GM23248 (cell line): ENCODE measurements at regions not wholly inside any gene's neighbourhood (a gene's known extent, or its start where the extent isn't known, plus 50 kb on each side); places are given as distances from the start of the nearest gene placed in this dataset.
A peak's percentile ranks its signal among the peaks of the same experiment; 100 is the strongest.
"Not testable (repeated sequence)": the region's sequence is repeated elsewhere in the genome, so short reads cannot be mapped to it uniquely, and the experiment has no call there.

ENCODE experiments used
- DNase-seq: peaks from one replicate; pipeline ENCODE4 v3.0.0-alpha.2; 2015
- H2AFZ ChIP-seq: fragments of 200-600 bp; sonication (generic); 2 replicates; pipeline ENCODE4 v1.6.1; 2016; ENCODE audit warnings: antibody characterized with exemption
- H3F3A ChIP-seq: fragments of 200-600 bp; sonication (generic); 2 replicates; pipeline ENCODE4 v1.6.1; 2016; ENCODE audit warnings: mild to moderate bottlenecking, antibody characterized with exemption, mixed run types; ENCODE audit not compliant: insufficient read depth
- H3K27ac ChIP-seq: fragments of 200-600 bp; sonication (generic); 2 replicates; pipeline ENCODE4 v1.5.1; 2016; ENCODE audit warnings: mild to moderate bottlenecking
- H3K27me3 ChIP-seq: fragments of 200-600 bp; sonication (generic); replicated peaks from 2 replicates; pipeline ENCODE4 v1.6.1; 2016; ENCODE audit warnings: mild to moderate bottlenecking; ENCODE audit not compliant: insufficient read depth
- H3K36me3 ChIP-seq: fragments of 200-600 bp; sonication (generic); 2 replicates; pipeline ENCODE4 v1.6.1; 2016; ENCODE audit warnings: low read depth, mild to moderate bottlenecking
- H3K4me1 ChIP-seq: fragments of 200-600 bp; sonication (generic); 2 replicates; pipeline ENCODE4 v1.6.1; 2016; ENCODE audit warnings: mild to moderate bottlenecking; ENCODE audit not compliant: insufficient read depth
- H3K4me2 ChIP-seq: fragments of 200-600 bp; sonication (generic); one replicate; pipeline ENCODE4 v1.6.1; 2016; ENCODE audit warnings: mild to moderate bottlenecking; ENCODE audit not compliant: unreplicated experiment
- H3K4me3 ChIP-seq: fragments of 200-600 bp; sonication (generic); 2 replicates; pipeline ENCODE4 v1.5.1; 2016; ENCODE audit warnings: mild to moderate bottlenecking
- H3K79me2 ChIP-seq: fragments of 200-600 bp; sonication (generic); 2 replicates; pipeline ENCODE4 v1.6.1; 2016; ENCODE audit warnings: mild to moderate bottlenecking; ENCODE audit not compliant: insufficient read depth
- H3K9ac ChIP-seq: fragments of 200-600 bp; sonication (generic); 2 replicates; pipeline ENCODE4 v1.6.1; 2016; ENCODE audit warnings: mild to moderate bottlenecking
- H3K9me2 ChIP-seq: fragments of 200-600 bp; sonication (generic); 2 replicates; pipeline ENCODE4 v1.6.1; 2016; ENCODE audit warnings: mixed run types, mild to moderate bottlenecking, moderate library complexity; ENCODE audit not compliant: insufficient read depth
- H3K9me3 ChIP-seq: fragments of 200-600 bp; sonication (generic); one replicate; pipeline ENCODE4 v1.6.1; 2017; ENCODE audit warnings: low read depth
- H4K20me1 ChIP-seq: fragments of 200-600 bp; sonication (generic); 2 replicates; pipeline ENCODE4 v1.6.0; 2016; ENCODE audit not compliant: insufficient read depth
- EZH2 ChIP-seq: fragments of 200-600 bp; sonication (generic); IDR thresholded peaks from 2 replicates; pipeline ENCODE4 v1.6.1; 2018; ENCODE audit warnings: antibody characterized with exemption, mild to moderate bottlenecking; ENCODE audit not compliant: insufficient read depth, poor library complexity, severe bottlenecking
- EZH2phosphoT487 ChIP-seq: fragments of 200-600 bp; sonication (generic); IDR thresholded peaks from 2 replicates; pipeline ENCODE4 v1.6.1; 2018; ENCODE audit warnings: antibody characterized with exemption, moderate library complexity, mild to moderate bottlenecking, low read depth; ENCODE audit not compliant: insufficient read depth
- WGBS, 2 experiments: methylation state at CpG; one replicate each; pipeline ENCODE4 v1.1.6; 2015 to 2017; ENCODE audit warnings: low lambda C conversion rate in 2 of 2, low coverage in 1 of 2; ENCODE audit errors: missing lambda C conversion rate in 2 of 2; 5-methylcytosine and 5-hydroxymethylcytosine counted together
- in situ Hi-C: fragments of 300-500 bp; cut with MboI; formaldehyde crosslinking; loops from 2 replicates; pipeline ENCODE4 v1.15.0; 2020

DNA sequence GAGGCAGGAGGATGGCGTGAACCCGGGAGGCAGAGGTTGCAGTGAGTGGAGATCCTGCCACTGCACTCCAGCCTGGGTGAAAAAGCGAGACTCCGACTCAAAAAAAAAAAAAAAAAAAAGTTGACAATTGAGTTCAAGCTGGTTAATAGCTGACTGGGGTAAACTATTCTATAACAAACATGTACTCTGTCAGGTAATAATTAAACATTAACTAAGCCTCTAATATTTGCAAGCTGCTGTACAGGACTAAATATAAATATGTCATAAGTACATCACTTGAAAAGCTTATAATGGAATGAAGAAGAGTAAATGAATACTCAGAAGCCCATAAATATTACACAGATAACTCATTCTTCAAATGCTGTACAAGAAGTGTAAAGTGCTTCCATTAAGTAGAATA is 190.4 kb upstream of the CRIM1 start:
- Histone ChIP-seq H3K36me3 (no peaks in the 10 kb centered on the region), H3K9ac (no peak overlapping the region), H3K4me1 (no peaks in the 10 kb centered on the region), H3K4me2 (no peak overlapping the region), H2AFZ (no peak overlapping the region), H3K27me3 (no peaks in the 10 kb centered on the region), H4K20me1 (no peaks in the 10 kb centered on the region), H3F3A (no peaks in the 10 kb centered on the region), H3K4me3 (no peak overlapping the region), H3K79me2 (no peaks in the 10 kb centered on the region), H3K9me3 (no peaks in the 10 kb centered on the region), H3K9me2 (peaks cover 3% of the 10 kb centered on the region; the same call in 1 of the 2 replicates), H3K27ac (no peak overlapping the region)
- in situ Hi-C loops = no loop called here
- no peak for TF ChIP-seq EZH2phosphoT487
- no peak for TF ChIP-seq EZH2
- no peak for DNase-seq
- 42 to 43% methylated on average over 4 of the region's 4 CpGs for WGBS, 2 experiments

DNA sequence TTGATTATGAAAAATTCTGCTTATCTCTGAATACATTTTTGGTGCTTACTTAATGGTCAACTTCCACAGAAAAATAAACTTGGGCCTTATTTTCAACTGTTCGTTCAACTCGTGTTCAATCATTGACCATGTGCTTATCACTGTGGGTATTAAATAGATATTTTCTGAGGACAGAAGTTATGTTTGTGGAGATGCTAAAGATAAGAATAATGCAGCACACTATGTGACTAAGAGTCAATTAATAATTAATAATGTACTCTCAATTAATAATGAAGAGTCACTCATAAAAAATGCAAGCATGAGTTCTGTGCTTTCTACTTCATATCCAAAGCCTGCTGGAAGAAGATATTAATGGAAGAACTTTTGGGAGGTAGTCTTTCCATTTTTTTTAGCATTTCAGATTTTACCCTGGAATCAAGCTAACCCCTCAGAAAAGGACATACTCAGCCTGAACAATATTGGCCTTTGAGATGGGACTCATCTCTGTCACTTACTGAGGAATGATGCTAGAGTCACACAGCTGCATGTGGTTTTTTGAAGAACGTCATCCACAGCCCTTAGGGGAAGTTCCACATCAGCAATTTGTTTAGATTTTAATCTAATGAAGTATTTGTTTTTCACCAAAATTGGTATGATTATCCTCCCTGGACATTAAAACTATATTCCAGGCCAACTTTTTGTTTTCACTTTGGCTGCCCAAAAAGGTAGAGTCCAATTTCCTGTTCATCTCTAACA is 191.9 kb upstream of the CRIM1 start:
- Histone ChIP-seq H3K4me1 (no peaks in the 10 kb centered on the region), H3K27me3 (no peaks in the 10 kb centered on the region), H3K36me3 (no peaks in the 10 kb centered on the region), H3K9me3 (no peaks in the 10 kb centered on the region), H4K20me1 (no peaks in the 10 kb centered on the region), H3K79me2 (no peaks in the 10 kb centered on the region), H3K9ac (no peak overlapping the region), H3F3A (no peaks in the 10 kb centered on the region), H2AFZ (no peak overlapping the region), H3K4me3 (no peak overlapping the region), H3K9me2 (peaks cover 6% of the 10 kb centered on the region; the same call in 1 of the 2 replicates), H3K4me2 (no peak overlapping the region), H3K27ac (no peak overlapping the region)
- no peak for DNase-seq
- WGBS, 2 experiments = 55 to 60% methylated on average over 3 of the region's 3 CpGs
- in situ Hi-C loops = no loop called here
- TF ChIP-seq EZH2 (no peak), EZH2phosphoT487 (no peak)

DNA sequence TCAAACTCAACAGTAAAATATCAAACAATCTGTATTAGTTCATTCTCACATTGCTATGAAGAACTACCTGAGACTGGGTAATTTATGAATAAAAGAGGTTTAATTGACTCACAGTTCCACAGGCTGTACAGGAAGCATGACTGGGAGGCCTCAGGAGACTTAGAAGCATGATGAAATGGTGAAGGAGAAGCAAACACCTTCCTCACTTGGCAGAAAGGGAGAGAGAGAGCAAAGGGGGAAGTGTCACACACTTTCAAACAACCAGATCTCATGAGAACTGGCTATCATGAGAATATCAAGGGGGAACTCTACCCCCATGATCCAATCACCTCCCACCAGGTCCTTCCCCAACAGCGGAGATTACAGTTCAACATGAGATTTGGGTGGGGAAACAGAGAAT is 198.5 kb upstream of the CRIM1 start:
- H4K20me1 ChIP-seq, H3K9ac ChIP-seq, H3K4me2 ChIP-seq, H2AFZ ChIP-seq, in situ Hi-C loops, H3K4me1 ChIP-seq, H3K9me3 ChIP-seq, H3K9me2 ChIP-seq, H3K27me3 ChIP-seq, H3K4me3 ChIP-seq, DNase-seq, H3K27ac ChIP-seq, H3K36me3 ChIP-seq, H3F3A ChIP-seq, H3K79me2 ChIP-seq: not testable (repeated sequence)
- 45 to 48% methylated on average over 1 of the region's 1 CpG for WGBS, 2 experiments

DNA sequence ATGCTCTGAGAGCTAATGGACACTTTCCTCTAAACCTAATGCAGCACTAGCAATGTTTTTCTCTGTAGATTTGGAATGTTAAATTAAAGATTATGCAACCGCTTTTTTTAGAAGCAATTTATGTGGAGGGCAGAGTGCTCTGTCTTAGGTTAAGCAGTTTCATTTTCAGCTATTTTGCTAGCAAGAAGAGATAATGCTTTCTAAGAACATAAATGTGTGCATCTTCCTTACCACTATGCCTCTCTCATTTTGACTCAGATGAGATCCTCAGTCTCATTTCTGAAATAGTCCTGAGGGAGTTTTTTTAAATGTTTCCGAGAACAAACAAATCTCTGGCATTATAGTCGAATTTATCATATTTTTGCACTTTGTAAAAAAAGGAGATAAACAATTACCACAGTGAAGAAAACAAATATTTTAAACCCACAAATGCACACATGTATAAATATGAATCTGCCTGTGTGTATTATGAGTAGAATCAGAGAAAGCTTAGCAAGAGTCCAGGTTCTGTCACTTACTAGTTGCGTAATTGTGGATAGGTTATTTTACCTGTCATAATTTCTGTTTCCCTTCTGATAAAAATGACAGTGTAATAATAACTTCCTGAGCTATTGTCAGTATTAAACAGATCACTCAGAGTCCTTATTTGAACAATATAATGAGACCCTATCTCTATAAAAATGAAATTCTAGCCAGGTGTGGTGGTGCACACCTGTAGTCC is 207.7 kb upstream of the CRIM1 start:
- in situ Hi-C loops = no loop called here
- 16 to 19% methylated on average over 4 of the region's 4 CpGs for WGBS, 2 experiments
- peak overlapping the region; percentile 52 for H3K4me2 ChIP-seq
- no peak for TF ChIP-seq EZH2phosphoT487
- TF ChIP-seq EZH2 = no peak
- 0 out of 2 replicates have a peak overlapping the region, but pooled peaks have one; percentile 2 for H2AFZ ChIP-seq
- H3K4me1 ChIP-seq = no peaks in the 10 kb centered on the region
- H3K9ac ChIP-seq = no peak overlapping the region
- H3K36me3 ChIP-seq = no peaks in the 10 kb centered on the region
- no peaks in the 10 kb centered on the region for H3K9me2 ChIP-seq
- no peaks in the 10 kb centered on the region for H3K9me3 ChIP-seq
- no peaks in the 10 kb centered on the region for H3K27me3 ChIP-seq
- H4K20me1 ChIP-seq = no peaks in the 10 kb centered on the region
- 0 out of 2 replicates have a peak overlapping the region, but pooled peaks have one; percentile 19 for H3K4me3 ChIP-seq
- H3K27ac ChIP-seq = no peak overlapping the region
- peak; percentile 1 for DNase-seq
- H3F3A ChIP-seq = no peaks in the 10 kb centered on the region
- H3K79me2 ChIP-seq = no peaks in the 10 kb centered on the region
